SK-N-SH (cell line): ENCODE measurements at regions not wholly inside any gene's neighbourhood (a gene's known extent, or its start where the extent isn't known, plus 50 kb on each side); places are given as distances from the start of the nearest gene placed in this dataset.

Experiments used
- CTCF ChIA-PET: fragments of 300-600, 350-600 bp; formaldehyde crosslinking; extraction: SDS; loops from one replicate; lab custom pipeline; 2021; lab: Yijun Ruan, JAX
- POLR2A ChIA-PET: fragments of 350-600 bp; sonication (Branson Sonifier 250); formaldehyde crosslinking; extraction: SDS; loops from one replicate; lab custom pipeline; 2020; ENCODE audit warnings: antibody characterized with exemption, inconsistent platforms; lab: Yijun Ruan, JAX
- DNase-seq: peaks from one replicate; pipeline ENCODE4 v3.0.0; 2012
- H2AFZ ChIP-seq: fragments of 200-600 bp; sonication (generic); 2 replicates; pipeline ENCODE4 v1.8.1; 2016; ENCODE audit warnings: antibody characterized with exemption, mild to moderate bottlenecking, low read depth
- H3F3A ChIP-seq: fragments of 200-600 bp; sonication (generic); replicated peaks from 2 replicates; pipeline ENCODE3; 2016; ENCODE audit warnings: antibody characterized with exemption, mild to moderate bottlenecking; ENCODE audit not compliant: insufficient read depth
- H3K27ac ChIP-seq, 2 experiments: fragments of 200-500 bp in 1 of 2; fragments of 200-600 bp in 1 of 2; sonication (Bioruptor generic) in 1 of 2; sonication (generic), shearing (Covaris generic) in 1 of 2; 2 replicates each; pipeline versions ENCODE4 v1.5.1 to v1.6.1; 2014 to 2016; ENCODE audit warnings: low read depth in 2 of 2, inconsistent platforms in 1 of 2, low read length in 1 of 2, mild to moderate bottlenecking in 1 of 2, mixed read lengths in 1 of 2
- H3K27me3 ChIP-seq: fragments of 200-600 bp; sonication (generic), shearing (Covaris generic); 2 replicates; pipeline ENCODE4 v1.6.1; 2016; ENCODE audit warnings: mixed run types; ENCODE audit not compliant: insufficient read depth
- H3K36me3 ChIP-seq, 2 experiments: fragments of 200-500 bp in 1 of 2; fragments of 200-600 bp in 1 of 2; sonication (Bioruptor generic) in 1 of 2; sonication (generic) in 1 of 2; replicated peaks in 1 of 2; 2 replicates each; pipeline versions ENCODE3 to v1.5.1; 2014 to 2016; ENCODE audit warnings: low read length in 1 of 2, mild to moderate bottlenecking in 1 of 2; ENCODE audit not compliant: insufficient read depth in 2 of 2, control insufficient read depth in 1 of 2
- H3K4me1 ChIP-seq, 2 experiments: fragments of 200-500 bp in 1 of 2; fragments of 200-600 bp in 1 of 2; sonication (Bioruptor generic) in 1 of 2; sonication (generic), shearing (Covaris generic) in 1 of 2; 2 replicates each; pipeline versions ENCODE4 v1.5.1 to v1.6.1; 2014 to 2016; ENCODE audit warnings: low read depth in 1 of 2, low read length in 1 of 2, mixed run types in 1 of 2; ENCODE audit not compliant: insufficient read depth in 2 of 2, control insufficient read depth in 1 of 2
- H3K4me2 ChIP-seq: fragments of 200-600 bp; sonication (generic), shearing (Covaris generic); 2 replicates; pipeline ENCODE4 v1.6.1; 2017; ENCODE audit warnings: mixed run types
- H3K4me3 ChIP-seq, 2 experiments: fragments of 200-500 bp in 1 of 2; fragments of 200-600 bp in 1 of 2; sonication (Bioruptor generic) in 1 of 2; sonication (generic), shearing (Covaris generic) in 1 of 2; 2 replicates each; pipeline versions ENCODE4 v1.5.1 to v1.8.1; 2014 to 2016; ENCODE audit warnings: low read depth in 2 of 2, inconsistent platforms in 1 of 2, low read length in 1 of 2, mild to moderate bottlenecking in 1 of 2, mixed read lengths in 1 of 2, moderate library complexity in 1 of 2
- H3K79me2 ChIP-seq: fragments of 200-600 bp; sonication (generic); 2 replicates; pipeline ENCODE4 v1.8.1; 2017; ENCODE audit warnings: mild to moderate bottlenecking; ENCODE audit not compliant: insufficient read depth
- H3K9ac ChIP-seq: fragments of 200-600 bp; sonication (generic); 2 replicates; pipeline ENCODE4 v1.6.1; 2017; ENCODE audit warnings: mixed run types
- H3K9me2 ChIP-seq: fragments of 200-600 bp; sonication (generic); 2 replicates; pipeline ENCODE4 v1.6.1; 2017; ENCODE audit warnings: mixed run types
- H3K9me3 ChIP-seq: fragments of 200-600 bp; sonication (generic); 2 replicates; pipeline ENCODE4 v1.6.1; 2017; ENCODE audit warnings: mixed run types, mild to moderate bottlenecking, moderate library complexity
- H4K20me1 ChIP-seq: fragments of 200-600 bp; sonication (generic); 2 replicates; pipeline ENCODE4 v1.6.1; 2017; ENCODE audit warnings: mild to moderate bottlenecking, mixed run types; ENCODE audit not compliant: insufficient read depth
- CHD2 ChIP-seq: fragments of 150-350 bp; IDR thresholded peaks from 2 replicates; pipeline ENCODE4 v1.6.1; 2018; ENCODE audit warnings: low read length; ENCODE audit not compliant: partially characterized antibody
- ELF1 ChIP-seq: IDR thresholded peaks from 2 replicates; pipeline ENCODE4 v1.4.0; 2012
- EP300 ChIP-seq, 2 experiments: IDR thresholded peaks; 2 replicates each; pipeline versions ENCODE4 v1.4.0 to v1.6.1; 2012; ENCODE audit warnings: borderline replicate concordance in 1 of 2, low read depth in 1 of 2, low read length in 1 of 2
- FOSL2 ChIP-seq: IDR thresholded peaks from 2 replicates; pipeline ENCODE4 v1.4.0; 2012; ENCODE audit warnings: low read depth, mild to moderate bottlenecking, moderate library complexity, borderline replicate concordance
- FOXJ3 ChIP-seq: sonication (generic); formaldehyde crosslinking; IDR thresholded peaks from 2 replicates; pipeline ENCODE4 v1.5.1; 2020; ENCODE audit warnings: mild to moderate bottlenecking, missing genetic modification reagents
- FOXM1 ChIP-seq: IDR thresholded peaks from 2 replicates; pipeline ENCODE4 v1.4.0; 2012; ENCODE audit warnings: low read depth, mild to moderate bottlenecking
- IRF3 ChIP-seq: fragments of 150-350 bp; IDR thresholded peaks from 2 replicates; pipeline ENCODE4 v1.6.1; 2016; ENCODE audit warnings: mild to moderate bottlenecking, low read depth, low read length
- JUND ChIP-seq: IDR thresholded peaks from 2 replicates; pipeline ENCODE4 v1.4.0; 2012
- MEF2A ChIP-seq: IDR thresholded peaks from 2 replicates; pipeline ENCODE4 v1.4.0; 2012; ENCODE audit warnings: low read depth, borderline replicate concordance
- MXI1 ChIP-seq: IDR thresholded peaks from 2 replicates; pipeline ENCODE4 v1.6.1; 2012; ENCODE audit warnings: mild to moderate bottlenecking, low read depth, low read length, improper control_type of control experiment
- NFIC ChIP-seq: IDR thresholded peaks from 2 replicates; pipeline ENCODE4 v1.4.0; 2012; ENCODE audit warnings: borderline replicate concordance
- NRF1 ChIP-seq: IDR thresholded peaks from 2 replicates; pipeline ENCODE4 v1.6.1; 2012; ENCODE audit warnings: low read depth, mild to moderate bottlenecking, low read length
- RCOR1 ChIP-seq: fragments of 150-350 bp; IDR thresholded peaks from 2 replicates; pipeline ENCODE4 v1.6.1; 2017; ENCODE audit warnings: antibody characterized with exemption, low read length
- RXRA ChIP-seq: IDR thresholded peaks from 2 replicates; pipeline ENCODE4 v1.4.0; 2012; ENCODE audit warnings: low read depth, mild to moderate bottlenecking, borderline replicate concordance
- SIN3A ChIP-seq: IDR thresholded peaks from 2 replicates; pipeline ENCODE4 v1.6.1; 2012; ENCODE audit warnings: low read depth, mild to moderate bottlenecking, low read length, moderate library complexity, borderline replicate concordance
- SMC3 ChIP-seq: IDR thresholded peaks from 2 replicates; pipeline ENCODE4 v1.6.1; 2012; ENCODE audit warnings: low read depth, low read length, improper control_type of control experiment
- TEAD4 ChIP-seq: IDR thresholded peaks from 2 replicates; pipeline ENCODE4 v1.4.0; 2012; ENCODE audit warnings: mild to moderate bottlenecking, borderline replicate concordance; ENCODE audit not compliant: insufficient read depth
- YY1 ChIP-seq: IDR thresholded peaks from 2 replicates; pipeline ENCODE4 v1.4.0; 2012; ENCODE audit warnings: low read depth, mild to moderate bottlenecking
- ZBTB33 ChIP-seq: IDR thresholded peaks from 2 replicates; pipeline ENCODE4 v1.4.0; 2012; ENCODE audit warnings: low read depth, borderline replicate concordance
- WGBS: methylation state at CpG from one replicate; pipeline ENCODE4 v1.1.6; 2017; ENCODE audit warnings: low lambda C conversion rate; 5-methylcytosine and 5-hydroxymethylcytosine counted together
- TF ChIP-seq, protein P1 (sequence below): IDR thresholded peaks from 2 replicates; pipeline ENCODE4; 2012
- TF ChIP-seq, protein P2 (sequence below): IDR thresholded peaks from 2 replicates; pipeline ENCODE4 v1.4.0; 2012; ENCODE audit warnings: low read depth, borderline replicate concordance

GRCh38 chr21:17699524-17700189 lies 87.0 kb upstream of the BTG3 start:
- Histone ChIP-seq H3K36me3 (no peaks in the 10 kb centered on the region), H3K9me2 (no peaks in the 10 kb centered on the region), H3K9me3 (no peaks in the 10 kb centered on the region), H3K79me2 (no peaks in the 10 kb centered on the region), H3K27me3 (peaks cover 4% of the 10 kb centered on the region; the same call in 1 of the 2 replicates), H3K4me2 (no peak overlapping the region), H3F3A (no peaks in the 10 kb centered on the region), H3K4me1 (no peaks in the 10 kb centered on the region), H4K20me1 (no peaks in the 10 kb centered on the region), H3K4me3 (no peak overlapping the region), H3K27ac (no peak overlapping the region), H3K9ac (no peak overlapping the region), H2AFZ (no peak overlapping the region)
- no peak for TF ChIP-seq ZBTB33
- TF ChIP-seq, protein P1, sequence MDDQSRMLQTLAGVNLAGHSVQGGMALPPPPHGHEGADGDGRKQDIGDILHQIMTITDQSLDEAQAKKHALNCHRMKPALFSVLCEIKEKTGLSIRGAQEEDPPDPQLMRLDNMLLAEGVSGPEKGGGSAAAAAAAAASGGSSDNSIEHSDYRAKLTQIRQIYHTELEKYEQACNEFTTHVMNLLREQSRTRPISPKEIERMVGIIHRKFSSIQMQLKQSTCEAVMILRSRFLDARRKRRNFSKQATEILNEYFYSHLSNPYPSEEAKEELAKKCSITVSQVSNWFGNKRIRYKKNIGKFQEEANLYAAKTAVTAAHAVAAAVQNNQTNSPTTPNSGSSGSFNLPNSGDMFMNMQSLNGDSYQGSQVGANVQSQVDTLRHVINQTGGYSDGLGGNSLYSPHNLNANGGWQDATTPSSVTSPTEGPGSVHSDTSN: no peak
- no peak for TF ChIP-seq FOSL2
- no peak for TF ChIP-seq RCOR1
- TF ChIP-seq TEAD4: no peak
- TF ChIP-seq MEF2A: no peak
- TF ChIP-seq JUND: no peak
- ChIA-PET POLR2A (no interaction called here), CTCF (no interaction called here)
- no peak for DNase-seq
- WGBS: 43% methylated on average over 6 of the region's 6 CpGs

- ChIA-PET POLR2A (no interaction called here), CTCF (interaction anchor here (1.3 to 2.5 kb wide), 2 partner anchors 9 to 18 kb away, joined by 4 to 9 read pairs; no protein-coding TSS in a partner anchor)
- no peak overlapping the region for H3K27ac ChIP-seq
- no peaks in the 10 kb centered on the region for H3F3A ChIP-seq
- H3K4me2 ChIP-seq: no peak overlapping the region
- H4K20me1 ChIP-seq: no peaks in the 10 kb centered on the region
- H2AFZ ChIP-seq: no peak overlapping the region
- no peak overlapping the region for H3K4me3 ChIP-seq
- no peaks in the 10 kb centered on the region for H3K9me2 ChIP-seq
- no peak overlapping the region for H3K9ac ChIP-seq
- H3K9me3 ChIP-seq: no peaks in the 10 kb centered on the region
- H3K27me3 ChIP-seq: peaks cover 4% of the 10 kb centered on the region; the same call in 1 of the 2 replicates
- no peak for DNase-seq
- no peaks in the 10 kb centered on the region for H3K36me3 ChIP-seq
- H3K4me1 ChIP-seq: no peaks in the 10 kb centered on the region
- TF ChIP-seq FOSL2 (no peak), EP300 (IDR thresholded peaks at IDR 0.05; ENCODE audit: borderline replicate concordance in 1 of 2, low read depth in 1 of 2, low read length in 1 of 2) (no peak), NFIC (no peak), TEAD4 (no peak), RCOR1 (no peak), CHD2 (no peak), MXI1 (no peak), SIN3A (no peak), FOXM1 (no peak), SMC3 (no peak), NRF1 (no peak), YY1 (no peak), JUND (no peak), IRF3 (no peak), FOXJ3 (CRISPR knock-in tag) (no peak), ELF1 (no peak), RXRA (no peak)
- TF ChIP-seq, protein P1: no peak
- TF ChIP-seq, protein P2, sequence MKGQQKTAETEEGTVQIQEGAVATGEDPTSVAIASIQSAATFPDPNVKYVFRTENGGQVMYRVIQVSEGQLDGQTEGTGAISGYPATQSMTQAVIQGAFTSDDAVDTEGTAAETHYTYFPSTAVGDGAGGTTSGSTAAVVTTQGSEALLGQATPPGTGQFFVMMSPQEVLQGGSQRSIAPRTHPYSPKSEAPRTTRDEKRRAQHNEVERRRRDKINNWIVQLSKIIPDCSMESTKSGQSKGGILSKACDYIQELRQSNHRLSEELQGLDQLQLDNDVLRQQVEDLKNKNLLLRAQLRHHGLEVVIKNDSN: no peak
- TF ChIP-seq, all 33 proteins: peak for 0
- H3K79me2 ChIP-seq: no peaks in the 10 kb centered on the region
Measured at GRCh38 chr21:17697473-17697872, 84.8 kb upstream of the BTG3 start.
